ENCODE measurements at regions not wholly inside any gene's neighbourhood (a gene's known extent, or its start where the extent isn't known, plus 50 kb on each side); places are given as distances from the start of the nearest gene placed in this dataset.

- DNase-seq = no peak
- Histone ChIP-seq H3K36me3 (no peaks in the 10 kb centered on the region), H3K4me1 (no peaks in the 10 kb centered on the region), H3K9me3 (no peaks in the 10 kb centered on the region), H3K27ac (peak overlapping the region; percentile 37), H3K4me3 (no peak overlapping the region), H3K27me3 (no peaks in the 10 kb centered on the region), H3K9ac (ENCODE audit: low read depth in 2 of 2, low read length in 2 of 2) (no peak overlapping the region)
- TF ChIP-seq CTCF (IDR thresholded peaks at IDR 0.05) = no peak
- intact Hi-C loops (cut with DNase I) = no loop called here
These were observed 368.7 kb downstream of the MFSD1 start for GRCh38 chr3:159170436-159171003.

- Histone ChIP-seq H3K27me3 (no peaks in the 10 kb centered on the region), H3K9me3 (no peaks in the 10 kb centered on the region), H3K4me1 (no peaks in the 10 kb centered on the region), H3K27ac (no peak overlapping the region), H3K9ac (ENCODE audit: low read depth in 2 of 2, low read length in 2 of 2) (no peak overlapping the region), H3K36me3 (no peaks in the 10 kb centered on the region), H3K4me3 (no peak overlapping the region)
- DNase-seq = no peak
- intact Hi-C loops (cut with DNase I) = no loop called here
- TF ChIP-seq CTCF (IDR thresholded peaks at IDR 0.05) = no peak
These were observed 369.5 kb downstream of the MFSD1 start for GRCh38 chr3:159171333-159171732.

GRCh38 chr3:159172473-159172872 is 370.6 kb downstream of the MFSD1 start:
- intact Hi-C loops (cut with DNase I) = no loop called here
- H3K27ac ChIP-seq = no peak overlapping the region
- no peaks in the 10 kb centered on the region for H3K36me3 ChIP-seq
- H3K4me1 ChIP-seq = no peaks in the 10 kb centered on the region
- H3K4me3 ChIP-seq = no peak overlapping the region
- no peaks in the 10 kb centered on the region for H3K9me3 ChIP-seq
- no peak for DNase-seq
- H3K27me3 ChIP-seq = no peaks in the 10 kb centered on the region
- no peak for TF ChIP-seq CTCF (IDR thresholded peaks at IDR 0.05)
- no peak overlapping the region for H3K9ac ChIP-seq (ENCODE audit: low read depth in 2 of 2, low read length in 2 of 2)

- Histone ChIP-seq H3K4me3 (no peak overlapping the region), H3K9ac (ENCODE audit: low read depth in 2 of 2, low read length in 2 of 2) (no peak overlapping the region), H3K27me3 (no peaks in the 10 kb centered on the region), H3K4me1 (no peaks in the 10 kb centered on the region), H3K9me3 (no peaks in the 10 kb centered on the region), H3K36me3 (no peaks in the 10 kb centered on the region), H3K27ac (no peak overlapping the region)
- no peak for TF ChIP-seq CTCF (IDR thresholded peaks at IDR 0.05)
- intact Hi-C loops (cut with DNase I) = no loop called here
- no peak for DNase-seq
These were observed 373.1 kb downstream of the MFSD1 start for GRCh38 chr3:159174715-159175692.

GRCh38 chr3:159178209-159178897 is 376.5 kb downstream of the MFSD1 start:
- no peak for TF ChIP-seq CTCF (IDR thresholded peaks at IDR 0.05)
- Histone ChIP-seq H3K4me1 (no peaks in the 10 kb centered on the region), H3K27me3 (no peaks in the 10 kb centered on the region), H3K36me3 (no peaks in the 10 kb centered on the region), H3K27ac (no peak overlapping the region), H3K4me3 (no peak overlapping the region), H3K9me3 (no peaks in the 10 kb centered on the region), H3K9ac (ENCODE audit: low read depth in 2 of 2, low read length in 2 of 2) (no peak overlapping the region)
- no peak for DNase-seq
- intact Hi-C loops (cut with DNase I) = no loop called here

Data from colonic mucosa (tissue), 4 donors.